ENCODE measurements at regions not wholly inside any gene's neighbourhood (a gene's known extent, or its start where the extent isn't known, plus 50 kb on each side); places are given as distances from the start of the nearest gene placed in this dataset.

DNA sequence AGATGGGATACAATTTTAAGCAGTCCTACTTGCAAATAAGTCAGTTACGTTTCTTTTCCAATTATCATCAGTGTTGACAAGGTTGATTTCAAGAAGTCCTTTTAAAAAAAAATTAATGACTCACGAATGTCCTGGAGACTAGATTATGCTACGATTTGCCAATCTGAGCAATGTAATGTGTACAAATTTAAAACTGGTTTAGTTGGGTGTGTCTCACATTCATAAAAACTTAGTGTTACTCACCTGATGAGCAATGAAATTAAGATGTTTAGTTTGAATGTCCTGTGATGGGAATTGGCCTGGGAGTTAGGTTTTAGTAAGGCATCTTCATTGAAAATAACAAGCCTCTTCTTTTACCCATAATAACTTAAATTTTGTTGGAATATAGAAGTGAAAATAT is 136.7 kb upstream of the POF1B start:
- TF ChIP-seq IFI16 (CRISPR knock-in tag; IDR thresholded peaks at IDR 0.05) (no peak), ELF2 (CRISPR knock-in tag; IDR thresholded peaks at IDR 0.05) (no peak)
- TF ChIP-seq, protein P1, sequence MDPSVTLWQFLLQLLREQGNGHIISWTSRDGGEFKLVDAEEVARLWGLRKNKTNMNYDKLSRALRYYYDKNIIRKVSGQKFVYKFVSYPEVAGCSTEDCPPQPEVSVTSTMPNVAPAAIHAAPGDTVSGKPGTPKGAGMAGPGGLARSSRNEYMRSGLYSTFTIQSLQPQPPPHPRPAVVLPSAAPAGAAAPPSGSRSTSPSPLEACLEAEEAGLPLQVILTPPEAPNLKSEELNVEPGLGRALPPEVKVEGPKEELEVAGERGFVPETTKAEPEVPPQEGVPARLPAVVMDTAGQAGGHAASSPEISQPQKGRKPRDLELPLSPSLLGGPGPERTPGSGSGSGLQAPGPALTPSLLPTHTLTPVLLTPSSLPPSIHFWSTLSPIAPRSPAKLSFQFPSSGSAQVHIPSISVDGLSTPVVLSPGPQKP (CRISPR knock-in tag; IDR thresholded peaks at IDR 0.05), result no peak

Measured in K562 (cell line).